Stomach (tissue), 8 donors: ENCODE measurements at regions not wholly inside any gene's neighbourhood (a gene's known extent, or its start where the extent isn't known, plus 50 kb on each side); places are given as distances from the start of the nearest gene placed in this dataset.

Source experiments
- DNase-seq, 2 donors: peaks; one replicate each; pipeline versions ENCODE4 v3.0.0 to v3.0.0-alpha.2; 2013 to 2019
- H3K27ac ChIP-seq, 5 donors: fragments of 200-600 bp in 4 of 5; sonication (generic) in 4 of 5; one replicate each; pipeline ENCODE4 v1.5.1; 2013 to 2019; ENCODE audit warnings: mild to moderate bottlenecking in 1 of 5, moderate library complexity in 1 of 5
- H3K27me3 ChIP-seq, 3 donors: fragments of 200-600 bp; sonication (generic); one replicate each; pipeline ENCODE4 v1.5.1; 2017 to 2019; ENCODE audit warnings: mixed run types in 1 of 3
- H3K36me3 ChIP-seq, 4 donors: fragments of 200-600 bp; sonication (generic); 1 replicate in 3 of 4; 2 replicates in 1 of 4; pipeline ENCODE4 v1.5.1; 2016 to 2019
- H3K4me1 ChIP-seq, 4 donors: fragments of 200-600 bp; sonication (generic); one replicate each; pipeline ENCODE4 v1.5.1; 2016 to 2019
- H3K4me3 ChIP-seq, 4 donors: fragments of 200-600 bp; sonication (generic) in 3 of 4; one replicate each; pipeline ENCODE4 v1.5.1; 2016 to 2019; ENCODE audit warnings: mild to moderate bottlenecking in 1 of 4
- H3K9me3 ChIP-seq, 4 donors: fragments of 200-600 bp; sonication (generic); one replicate each; pipeline ENCODE4 v1.5.1; 2016 to 2019
- EP300 ChIP-seq: sonication (generic); formaldehyde crosslinking; IDR thresholded peaks from one replicate; pipeline ENCODE4 v1.6.1; 2017; ENCODE audit warnings: antibody characterized with exemption
- POLR2A ChIP-seq, 4 donors: fragments of 450-650 bp; IDR thresholded peaks; one replicate each; pipeline ENCODE4 v1.6.1; 2016; ENCODE audit warnings: antibody characterized with exemption in 4 of 4, control low read depth in 2 of 4, mild to moderate bottlenecking in 1 of 4, moderate library complexity in 1 of 4
- POLR2AphosphoS5 ChIP-seq, 3 donors: sonication (generic); formaldehyde crosslinking; IDR thresholded peaks; one replicate each; pipeline ENCODE4 v1.6.1; 2016; ENCODE audit warnings: antibody characterized with exemption in 3 of 3
- WGBS, 5 donors: extraction: QIAGEN DNeasy Blood & Tissue Kit in 3 of 5; methylation state at CpG; one replicate each; pipeline versions ENCODE4 v1.1.5 to v1.1.7; 2013 to 2018; 5-methylcytosine and 5-hydroxymethylcytosine counted together
- intact Hi-C: fragments of 100-400 bp; cut with DNase I; formaldehyde crosslinking; loops from one replicate; pipeline ENCODE4 v1.15.1; 2023; ENCODE audit warnings: low total_unique reads
- TF ChIP-seq, protein P1 (sequence below), 7 experiments: fragments of 450-650 bp in 4 of 7; fragments of 200-600 bp in 3 of 7; sonication (generic) in 3 of 7; IDR thresholded peaks; one replicate each; pipeline ENCODE4 v1.5.1; 2016 to 2019; ENCODE audit warnings: antibody characterized with exemption in 7 of 7, control low read depth in 2 of 7, mild to moderate bottlenecking in 1 of 7
- donor health status: healthy with polysubstance abuse.
- donor health status: Bipolar disorder and iron deficiency.
- donor health status: healthy.

DNA sequence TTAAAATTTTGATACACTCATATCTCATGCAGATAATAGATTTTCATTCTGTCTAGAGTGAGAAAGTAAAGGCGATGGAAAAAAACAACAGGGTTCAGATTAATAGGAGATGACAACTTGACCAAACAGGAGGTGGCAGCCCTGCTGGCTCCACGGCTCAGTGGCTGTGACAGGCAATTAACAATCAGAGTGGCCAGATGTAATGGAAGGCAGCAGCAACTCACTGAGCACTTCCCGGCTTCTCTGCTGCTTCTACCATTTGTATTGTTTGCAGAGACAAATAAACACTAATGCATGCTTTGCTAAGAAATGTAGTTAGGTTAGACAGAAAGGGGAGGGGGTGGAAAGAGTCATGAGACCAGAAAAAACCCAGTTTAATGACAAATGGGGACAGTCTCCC is 473.0 kb upstream of the SLC10A2 start:
- TF ChIP-seq EP300 (no peak), POLR2AphosphoS5 (IDR thresholded peaks at IDR 0.05) (no peak), POLR2A (IDR thresholded peaks at IDR 0.05) (no peak)
- TF ChIP-seq, protein P1, sequence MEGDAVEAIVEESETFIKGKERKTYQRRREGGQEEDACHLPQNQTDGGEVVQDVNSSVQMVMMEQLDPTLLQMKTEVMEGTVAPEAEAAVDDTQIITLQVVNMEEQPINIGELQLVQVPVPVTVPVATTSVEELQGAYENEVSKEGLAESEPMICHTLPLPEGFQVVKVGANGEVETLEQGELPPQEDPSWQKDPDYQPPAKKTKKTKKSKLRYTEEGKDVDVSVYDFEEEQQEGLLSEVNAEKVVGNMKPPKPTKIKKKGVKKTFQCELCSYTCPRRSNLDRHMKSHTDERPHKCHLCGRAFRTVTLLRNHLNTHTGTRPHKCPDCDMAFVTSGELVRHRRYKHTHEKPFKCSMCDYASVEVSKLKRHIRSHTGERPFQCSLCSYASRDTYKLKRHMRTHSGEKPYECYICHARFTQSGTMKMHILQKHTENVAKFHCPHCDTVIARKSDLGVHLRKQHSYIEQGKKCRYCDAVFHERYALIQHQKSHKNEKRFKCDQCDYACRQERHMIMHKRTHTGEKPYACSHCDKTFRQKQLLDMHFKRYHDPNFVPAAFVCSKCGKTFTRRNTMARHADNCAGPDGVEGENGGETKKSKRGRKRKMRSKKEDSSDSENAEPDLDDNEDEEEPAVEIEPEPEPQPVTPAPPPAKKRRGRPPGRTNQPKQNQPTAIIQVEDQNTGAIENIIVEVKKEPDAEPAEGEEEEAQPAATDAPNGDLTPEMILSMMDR (IDR thresholded peaks at IDR 0.05) = no peak
- Histone ChIP-seq H3K36me3 (no peaks in the 10 kb centered on the region), H3K9me3 (peaks cover 0 to 8% (median 0%) of the 10 kb centered on the region in 4 donors), H3K4me1 (no peaks in the 10 kb centered on the region), H3K27ac (no peak overlapping the region), H3K27me3 (no peaks in the 10 kb centered on the region), H3K4me3 (no peak overlapping the region)
- intact Hi-C loops = no loop called here
- DNase-seq = peak in 1 of 2 donors; percentile 49
- 11 to 16% (median 15%) methylated on average over 3 of the region's 3 CpGs for whole genome bisulfite sequencing, 5 donors

DNA sequence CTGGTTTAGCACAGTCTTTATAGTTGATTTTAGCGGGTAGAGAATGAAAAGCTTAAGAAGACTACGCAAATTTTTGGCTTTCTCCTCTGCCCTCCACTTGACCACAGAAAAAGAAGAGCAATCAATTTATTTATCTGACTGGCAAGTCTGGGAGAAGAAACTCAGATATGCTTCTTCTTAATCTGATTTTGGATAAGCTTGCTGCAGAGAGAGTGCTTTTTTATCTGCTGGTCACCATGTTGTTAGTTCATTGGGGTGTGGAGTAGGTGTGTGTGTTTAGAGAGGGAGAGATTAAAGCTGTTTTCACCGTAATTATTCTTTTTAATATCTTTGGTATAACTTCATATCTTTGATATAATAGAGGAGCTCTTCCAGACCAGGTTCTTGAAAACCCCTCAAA is 471.4 kb upstream of the SLC10A2 start:
- no peaks in the 10 kb centered on the region for H3K36me3 ChIP-seq
- 38 to 69% (median 48%) methylated on average over 3 of the region's 3 CpGs for WGBS, 5 donors
- H3K4me3 ChIP-seq = no peak overlapping the region
- H3K27me3 ChIP-seq = no peaks in the 10 kb centered on the region
- TF ChIP-seq POLR2AphosphoS5 (IDR thresholded peaks at IDR 0.05) (no peak), POLR2A (IDR thresholded peaks at IDR 0.05) (no peak), EP300 (no peak)
- TF ChIP-seq, protein P1 (IDR thresholded peaks at IDR 0.05) = no peak
- DNase-seq = no peak
- intact Hi-C loops = no loop called here
- no peaks in the 10 kb centered on the region for H3K4me1 ChIP-seq
- peaks cover 0 to under 1% (median 0%) of the 10 kb centered on the region in 4 donors for H3K9me3 ChIP-seq
- H3K27ac ChIP-seq = no peak overlapping the region

- 50 to 64% (median 61%) methylated on average over 1 of the region's 1 CpG for WGBS, 5 donors
- TF ChIP-seq POLR2A (IDR thresholded peaks at IDR 0.05) (no peak), POLR2AphosphoS5 (IDR thresholded peaks at IDR 0.05) (no peak), EP300 (no peak)
- TF ChIP-seq, protein P1 (IDR thresholded peaks at IDR 0.05) = no peak
- no peak overlapping the region for H3K4me3 ChIP-seq
- no peaks in the 10 kb centered on the region for H3K4me1 ChIP-seq
- no peaks in the 10 kb centered on the region for H3K27me3 ChIP-seq
- H3K27ac ChIP-seq = no peak overlapping the region
- intact Hi-C loops = no loop called here
- no peaks in the 10 kb centered on the region for H3K36me3 ChIP-seq
- H3K9me3 ChIP-seq = no peaks in the 10 kb centered on the region
- no peak for DNase-seq
Measured at GRCh38 chr13:103531278-103531677, 465.1 kb upstream of the SLC10A2 start.

DNA sequence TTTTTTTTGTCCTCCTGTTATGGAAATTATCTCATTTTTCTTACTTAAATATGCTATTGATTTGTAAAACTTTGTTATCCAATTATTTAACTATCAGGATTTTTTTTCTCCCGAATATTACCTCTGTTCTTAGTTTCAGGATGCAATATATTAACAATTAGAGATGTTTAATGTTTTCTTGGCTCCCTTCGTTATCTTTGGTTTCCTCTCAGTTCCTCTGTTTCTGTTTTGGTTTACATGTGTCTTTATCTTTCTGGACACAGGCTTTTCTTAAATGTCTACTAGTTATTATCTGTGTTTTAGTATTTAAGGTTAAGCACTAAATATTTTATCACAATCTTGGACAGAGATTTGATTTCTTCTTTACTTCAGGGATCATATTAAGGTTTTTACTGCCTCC is 462.2 kb upstream of the SLC10A2 start:
- Histone ChIP-seq H3K36me3 (no peaks in the 10 kb centered on the region), H3K9me3 (no peaks in the 10 kb centered on the region), H3K4me3 (no peak overlapping the region), H3K27me3 (no peaks in the 10 kb centered on the region), H3K27ac (no peak overlapping the region), H3K4me1 (no peaks in the 10 kb centered on the region)
- no peak for DNase-seq
- intact Hi-C loops = no loop called here
- WGBS, 5 donors = 58 to 77% (median 76%) methylated on average over 2 of the region's 2 CpGs
- TF ChIP-seq EP300 = no peak
- no peak for TF ChIP-seq POLR2A (IDR thresholded peaks at IDR 0.05)
- TF ChIP-seq, protein P1 (IDR thresholded peaks at IDR 0.05) = no peak
- no peak for TF ChIP-seq POLR2AphosphoS5 (IDR thresholded peaks at IDR 0.05)
